HG02642 (cell line): ENCODE measurements at regions not wholly inside any gene's neighbourhood (a gene's known extent, or its start where the extent isn't known, plus 50 kb on each side); places are given as distances from the start of the nearest gene placed in this dataset.

Source experiments
- ATAC-seq: cut with Tn5 transposase; IDR thresholded peaks from one replicate; pipeline ENCODE4 v1.9.1; 2021; ENCODE audit warnings: mild to moderate bottlenecking; ENCODE audit not compliant: unreplicated experiment, poor library complexity

GRCh38 chr13:89704040-89704439, 1643.4 kb upstream of the MIR17HG start:
- ATAC-seq: no peak

DNA sequence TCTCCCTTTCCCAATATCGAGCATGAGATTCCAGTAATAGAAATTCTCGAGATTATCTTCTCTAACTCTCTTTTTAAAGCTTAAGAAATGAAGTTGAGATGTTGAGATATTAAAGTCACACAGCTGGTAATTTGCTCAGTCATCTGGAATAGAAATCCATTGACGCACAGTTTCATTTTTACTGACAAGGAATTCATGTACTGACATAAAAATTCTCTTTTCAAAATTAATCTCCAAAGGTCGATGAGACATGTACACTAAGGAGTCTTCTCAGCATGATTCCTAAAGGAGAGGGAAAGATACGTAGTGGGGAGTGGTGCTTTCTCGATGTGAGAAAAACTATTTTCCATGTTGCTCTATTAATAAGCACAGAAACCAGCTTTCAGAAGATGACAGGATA, 1639.5 kb upstream of the MIR17HG start:
- ATAC-seq: no peak

DNA sequence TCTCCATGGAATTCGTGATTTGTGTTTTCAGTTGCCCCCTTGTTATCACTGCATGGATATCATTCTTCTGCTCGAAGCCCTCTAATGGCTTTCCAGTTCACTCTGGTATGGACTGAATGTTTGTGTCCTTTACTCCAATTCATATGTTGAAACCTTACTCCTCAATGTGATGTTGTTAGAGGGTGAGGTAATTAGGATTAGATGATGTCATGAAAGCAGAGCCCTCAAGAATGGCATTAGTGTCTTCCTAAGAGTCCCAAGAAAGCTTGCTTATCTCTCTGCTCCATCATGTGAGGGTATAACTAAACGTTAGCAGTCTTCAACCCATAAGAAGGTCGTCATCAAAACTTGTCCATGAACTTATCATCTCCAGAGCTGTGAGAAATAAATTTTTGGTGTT, 1626.3 kb upstream of the MIR17HG start:
- ATAC-seq: no peak

GRCh38 chr13:89726690-89727435, 1620.6 kb upstream of the MIR17HG start:
- ATAC-seq: no peak

DNA sequence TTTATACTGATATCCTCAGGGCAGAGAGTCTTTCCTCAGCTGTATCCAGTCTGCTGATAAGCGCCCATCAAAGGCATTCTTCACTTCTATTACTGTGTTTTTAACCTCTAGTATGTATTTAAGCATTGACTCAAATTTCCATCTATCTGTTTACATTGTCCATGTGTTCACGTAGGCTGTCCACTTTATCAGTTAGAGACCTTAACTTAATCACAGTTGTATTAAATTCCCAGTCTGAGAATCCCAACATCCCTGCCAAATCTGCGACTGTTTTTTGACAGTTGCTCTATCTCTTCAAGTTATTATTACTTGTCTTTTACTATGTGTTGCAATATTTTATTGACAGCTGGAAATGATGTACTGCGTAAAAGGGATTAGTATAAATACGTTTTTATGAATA, 1613.7 kb upstream of the MIR17HG start:
- no peak for ATAC-seq

DNA sequence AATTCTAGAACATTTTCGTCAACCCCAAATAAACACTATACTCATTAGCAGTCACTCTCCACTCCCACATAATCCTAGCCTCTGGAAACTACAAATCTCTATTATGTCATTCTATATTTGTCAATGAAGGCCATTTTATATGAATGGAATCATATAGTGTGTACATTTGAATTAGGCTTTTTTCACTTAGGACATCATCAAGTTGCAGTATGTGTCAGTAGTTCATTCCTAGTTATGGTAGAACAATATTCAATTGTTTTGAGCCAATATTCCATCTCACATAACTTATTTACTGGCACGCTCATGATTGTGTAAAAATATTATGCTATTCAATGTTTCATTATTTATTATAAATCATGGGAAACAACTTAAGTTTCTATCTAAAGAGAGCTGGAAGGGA, 1610.4 kb upstream of the MIR17HG start:
- ATAC-seq: no peak

DNA sequence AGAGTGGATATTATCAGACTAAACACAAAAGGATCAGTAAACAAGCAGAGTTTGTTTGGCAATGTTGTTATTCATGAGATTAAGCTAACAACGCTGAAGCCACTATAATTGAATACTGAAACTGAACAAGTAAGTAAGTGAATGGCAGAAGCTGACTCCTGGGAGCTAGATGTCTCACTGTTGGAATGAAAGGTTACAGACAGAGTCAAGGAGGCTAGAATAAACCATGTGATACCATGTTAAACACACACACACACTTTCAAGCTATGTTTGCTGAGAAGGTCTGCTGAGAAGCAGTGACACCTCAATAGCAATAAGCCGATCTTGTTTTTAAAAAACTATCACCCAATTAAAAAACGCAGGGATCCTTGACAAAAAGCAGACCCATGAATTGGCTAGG, 1609.4 kb upstream of the MIR17HG start:
- no peak for ATAC-seq

GRCh38 chr13:89740994-89741685, 1606.3 kb upstream of the MIR17HG start:
- ATAC-seq: no peak

DNA sequence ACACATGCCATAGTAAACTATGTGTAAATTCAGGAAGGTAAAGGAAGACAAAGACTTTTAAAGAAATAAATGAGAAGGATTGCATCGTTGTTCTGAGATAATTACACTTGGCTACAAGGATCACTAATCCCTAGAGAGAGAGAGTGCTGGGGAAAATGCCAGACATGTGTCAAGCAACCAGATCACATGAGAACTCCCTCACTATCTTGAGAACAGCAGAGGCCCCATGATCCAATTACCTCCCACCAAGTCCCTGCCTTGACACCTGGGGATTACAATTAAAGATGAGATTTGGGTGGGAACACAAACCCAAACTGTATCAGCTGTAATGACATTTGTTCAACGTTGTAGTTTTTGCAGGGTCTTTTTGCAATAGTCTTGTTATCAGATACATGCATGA, 1600.9 kb upstream of the MIR17HG start:
- ATAC-seq: no peak

GRCh38 chr13:89748716-89749115, 1598.8 kb upstream of the MIR17HG start:
- no peak for ATAC-seq

DNA sequence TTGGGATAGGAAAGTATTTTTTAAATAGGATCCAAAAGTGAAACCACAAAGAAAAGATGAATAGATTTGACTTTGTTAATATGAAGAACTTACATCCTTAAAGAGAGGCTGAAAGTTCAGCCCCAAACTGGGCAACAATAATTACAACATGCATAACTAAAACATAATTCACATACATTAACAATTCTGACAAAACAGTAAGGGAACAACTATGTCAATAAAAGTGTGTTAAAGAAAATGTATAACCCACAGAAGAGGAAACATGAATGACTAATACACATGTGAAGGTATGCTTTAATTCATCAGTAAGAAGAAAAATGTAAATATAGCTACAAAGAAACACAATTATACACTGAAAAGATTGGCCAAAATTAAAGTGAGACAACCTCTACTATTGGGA, 1597.6 kb upstream of the MIR17HG start:
- no peak for ATAC-seq

DNA sequence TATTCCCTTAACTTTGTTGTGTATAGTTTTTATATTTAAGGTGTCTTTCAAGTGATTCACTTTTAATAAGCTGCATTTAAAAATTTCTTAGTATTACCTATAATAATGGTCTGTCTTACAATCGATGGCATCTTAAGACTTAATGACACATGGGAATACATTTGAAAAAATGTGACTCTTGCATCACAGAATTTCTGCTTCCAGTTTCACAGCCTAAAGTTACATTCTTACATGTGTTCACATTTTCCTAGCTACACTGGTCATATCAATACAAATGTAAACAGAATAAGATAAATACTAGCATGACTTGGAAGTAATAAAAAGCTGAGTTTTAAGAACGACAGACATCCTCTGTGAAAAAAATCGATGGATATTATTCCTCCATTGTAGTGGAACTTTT, 1597.1 kb upstream of the MIR17HG start:
- ATAC-seq: no peak

DNA sequence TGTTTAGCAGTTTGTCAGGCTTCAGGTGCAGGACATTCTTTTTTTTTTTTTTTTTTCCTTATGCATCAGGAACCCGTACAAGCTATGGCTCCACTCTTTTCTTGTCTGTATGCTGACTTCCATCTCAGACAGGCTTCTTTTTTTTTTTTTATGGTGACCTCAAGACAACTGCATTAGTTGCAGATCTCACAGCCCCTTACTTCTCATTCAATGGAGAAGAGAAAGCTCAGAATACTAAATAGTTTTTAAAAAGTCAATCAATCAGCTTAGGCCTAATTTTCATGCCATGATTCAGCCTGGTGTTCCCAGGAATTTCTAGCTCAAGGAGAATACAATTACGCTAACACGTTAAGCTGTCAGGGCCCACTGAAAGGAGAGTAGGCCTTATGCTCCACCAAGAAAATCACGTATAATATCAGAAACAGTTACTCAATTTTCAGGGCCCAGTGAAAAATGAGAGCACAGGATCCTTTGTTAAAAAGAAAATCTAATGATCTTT, 1596.0 kb upstream of the MIR17HG start:
- no peak for ATAC-seq

DNA sequence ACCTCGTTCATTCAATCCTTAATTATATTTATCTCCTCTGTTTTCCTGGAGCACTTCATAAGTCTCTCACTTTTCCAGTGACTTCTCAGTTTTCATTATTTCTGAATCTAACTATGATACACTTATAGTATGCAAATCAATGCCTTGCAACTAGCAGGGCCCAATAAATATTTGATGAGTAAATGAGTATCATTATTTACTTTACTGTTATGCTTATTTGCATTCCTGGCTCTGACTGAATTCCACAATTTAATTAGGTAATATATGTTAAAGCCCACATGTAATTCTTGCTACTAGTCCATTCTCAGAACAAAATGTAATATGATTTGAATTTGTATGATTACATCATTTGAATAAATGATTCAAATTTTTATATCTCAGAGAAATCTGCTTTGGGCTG, 1595.1 kb upstream of the MIR17HG start:
- ATAC-seq: no peak

GRCh38 chr13:89755729-89756492, 1591.6 kb upstream of the MIR17HG start:
- ATAC-seq: no peak

GRCh38 chr13:89763005-89763404, 1584.5 kb upstream of the MIR17HG start:
- ATAC-seq: no peak

GRCh38 chr13:89783221-89783755, 1564.2 kb upstream of the MIR17HG start:
- ATAC-seq: no peak

- ATAC-seq: no peak
These were observed 1563.2 kb upstream of the MIR17HG start for GRCh38 chr13:89784161-89784809.

DNA sequence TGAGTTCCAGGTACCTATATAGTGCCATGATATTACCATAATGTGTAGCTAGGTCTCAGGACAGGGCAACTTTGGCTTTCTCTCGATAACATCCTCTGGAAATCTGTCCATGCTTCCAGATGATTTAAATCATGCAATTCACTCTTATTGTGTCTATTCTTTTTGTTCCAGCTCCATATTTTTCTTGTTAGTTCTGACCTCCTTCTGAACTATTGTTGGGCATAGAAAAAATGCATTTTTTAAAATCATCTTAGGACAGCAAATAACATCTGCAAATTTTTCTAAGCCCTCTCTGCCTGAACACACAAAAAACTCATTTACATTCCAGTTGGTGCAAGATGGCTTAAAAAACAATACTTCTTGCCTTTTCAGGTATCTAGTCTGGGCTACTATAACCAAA, 1561.0 kb upstream of the MIR17HG start:
- no peak for ATAC-seq

DNA sequence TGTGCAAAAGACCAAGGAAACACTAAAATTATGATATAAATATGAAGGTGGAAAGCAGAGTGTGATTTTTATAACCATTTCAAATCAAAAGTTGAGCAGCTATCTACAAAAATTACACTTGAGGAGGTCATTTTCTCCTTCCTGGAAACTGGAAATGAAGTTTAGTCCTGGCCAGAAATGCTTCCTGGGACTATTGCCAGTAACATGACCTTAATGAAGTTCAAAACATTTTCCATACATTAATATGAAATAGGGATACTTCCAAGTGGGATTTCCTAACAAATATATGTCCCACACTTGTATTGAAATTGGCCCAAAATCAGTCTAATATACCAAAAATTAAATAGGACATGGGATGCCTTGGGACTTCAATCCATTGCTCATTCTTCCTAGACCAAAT, 1556.8 kb upstream of the MIR17HG start:
- ATAC-seq: no peak
